ENCODE measurements at regions not wholly inside any gene's neighbourhood (a gene's known extent, or its start where the extent isn't known, plus 50 kb on each side); places are given as distances from the start of the nearest gene placed in this dataset.

- Histone ChIP-seq H3K9me3 (ENCODE audit: control insufficient read depth, low read depth, low read length) (no peaks in the 10 kb centered on the region), H3K27ac (ENCODE audit: low read length) (peak overlapping the region; percentile 48), H3K4me3 (ENCODE audit: low read length) (no peak overlapping the region), H3K27me3 (ENCODE audit: control insufficient read depth, insufficient read depth, low read length) (no peaks in the 10 kb centered on the region), H3K36me3 (ENCODE audit: control insufficient read depth, insufficient read depth, low read length) (no peaks in the 10 kb centered on the region), H3K4me1 (ENCODE audit: control insufficient read depth, insufficient read depth, low read length) (no peaks in the 10 kb centered on the region)
- peak; percentile 70 to 73 for DNase-seq
- 54% methylated on average over 3 of the region's 5 CpGs for WGBS (ENCODE audit: insufficient coverage, low lambda C conversion rate)
Measured at GRCh38 chr9:21591221-21592062, 109.3 kb upstream of the IFNE start.

GRCh38 chr9:21592063-21592338, 109.9 kb upstream of the IFNE start:
- Histone ChIP-seq H3K27ac (ENCODE audit: low read length) (peak overlapping the region; percentile 48), H3K36me3 (ENCODE audit: control insufficient read depth, insufficient read depth, low read length) (no peaks in the 10 kb centered on the region), H3K9me3 (ENCODE audit: control insufficient read depth, low read depth, low read length) (no peaks in the 10 kb centered on the region), H3K4me1 (ENCODE audit: control insufficient read depth, insufficient read depth, low read length) (no peaks in the 10 kb centered on the region), H3K27me3 (ENCODE audit: control insufficient read depth, insufficient read depth, low read length) (no peaks in the 10 kb centered on the region), H3K4me3 (ENCODE audit: low read length) (no peak overlapping the region)
- 100% methylated on average over 1 of the region's 3 CpGs for WGBS (ENCODE audit: insufficient coverage, low lambda C conversion rate)
- DNase-seq = no peak

GRCh38 chr9:21597284-21597683, 115.2 kb upstream of the IFNE start:
- DNase-seq = no peak
- Histone ChIP-seq H3K4me3 (ENCODE audit: low read length) (no peak overlapping the region), H3K4me1 (ENCODE audit: control insufficient read depth, insufficient read depth, low read length) (no peaks in the 10 kb centered on the region), H3K27ac (ENCODE audit: low read length) (no peak overlapping the region), H3K9me3 (ENCODE audit: control insufficient read depth, low read depth, low read length) (peaks cover 2% of the 10 kb centered on the region), H3K27me3 (ENCODE audit: control insufficient read depth, insufficient read depth, low read length) (no peaks in the 10 kb centered on the region), H3K36me3 (ENCODE audit: control insufficient read depth, insufficient read depth, low read length) (no peaks in the 10 kb centered on the region)
- 100% methylated on average over 1 of the region's 4 CpGs for WGBS (ENCODE audit: insufficient coverage, low lambda C conversion rate)

GRCh38 chr9:21598749-21599148, 116.6 kb upstream of the IFNE start:
- no peaks in the 10 kb centered on the region for H3K4me1 ChIP-seq (ENCODE audit: control insufficient read depth, insufficient read depth, low read length)
- 88% methylated on average over 1 of the region's 2 CpGs for WGBS (ENCODE audit: insufficient coverage, low lambda C conversion rate)

GRCh38 chr9:21605489-21605931, 123.4 kb upstream of the IFNE start:
- Histone ChIP-seq H3K27ac (ENCODE audit: low read length) (no peak overlapping the region), H3K4me3 (ENCODE audit: low read length) (no peak overlapping the region), H3K9me3 (ENCODE audit: control insufficient read depth, low read depth, low read length) (no peaks in the 10 kb centered on the region), H3K4me1 (ENCODE audit: control insufficient read depth, insufficient read depth, low read length) (no peaks in the 10 kb centered on the region), H3K27me3 (ENCODE audit: control insufficient read depth, insufficient read depth, low read length) (no peaks in the 10 kb centered on the region), H3K36me3 (ENCODE audit: control insufficient read depth, insufficient read depth, low read length) (no peaks in the 10 kb centered on the region)
- WGBS (ENCODE audit: insufficient coverage, low lambda C conversion rate) = no CpG with 5 or more reads among the region's 4 CpGs
- no peak for DNase-seq

More at GRCh38 chr9:21598749-21599148, 116.6 kb upstream of the IFNE start:
- DNase-seq = no peak
- Histone ChIP-seq H3K27ac (ENCODE audit: low read length) (no peak overlapping the region), H3K9me3 (ENCODE audit: control insufficient read depth, low read depth, low read length) (peaks cover 2% of the 10 kb centered on the region), H3K4me3 (ENCODE audit: low read length) (no peak overlapping the region), H3K36me3 (ENCODE audit: control insufficient read depth, insufficient read depth, low read length) (no peaks in the 10 kb centered on the region), H3K27me3 (ENCODE audit: control insufficient read depth, insufficient read depth, low read length) (no peaks in the 10 kb centered on the region)

- 67% methylated on average over 1 of the region's 2 CpGs for WGBS (ENCODE audit: insufficient coverage, low lambda C conversion rate)
- Histone ChIP-seq H3K36me3 (ENCODE audit: control insufficient read depth, insufficient read depth, low read length) (no peaks in the 10 kb centered on the region), H3K27me3 (ENCODE audit: control insufficient read depth, insufficient read depth, low read length) (no peaks in the 10 kb centered on the region), H3K4me1 (ENCODE audit: control insufficient read depth, insufficient read depth, low read length) (peaks cover 3% of the 10 kb centered on the region), H3K4me3 (ENCODE audit: low read length) (no peak overlapping the region), H3K9me3 (ENCODE audit: control insufficient read depth, low read depth, low read length) (no peaks in the 10 kb centered on the region), H3K27ac (ENCODE audit: low read length) (no peak overlapping the region)
- no peak for DNase-seq
Measured at GRCh38 chr9:21607576-21607975, 125.5 kb upstream of the IFNE start.

GRCh38 chr9:21608200-21608599, 126.1 kb upstream of the IFNE start:
- 100% methylated on average over 1 of the region's 5 CpGs for WGBS (ENCODE audit: insufficient coverage, low lambda C conversion rate)
- Histone ChIP-seq H3K4me3 (ENCODE audit: low read length) (no peak overlapping the region), H3K27ac (ENCODE audit: low read length) (no peak overlapping the region), H3K4me1 (ENCODE audit: control insufficient read depth, insufficient read depth, low read length) (peaks cover 3% of the 10 kb centered on the region), H3K27me3 (ENCODE audit: control insufficient read depth, insufficient read depth, low read length) (no peaks in the 10 kb centered on the region), H3K36me3 (ENCODE audit: control insufficient read depth, insufficient read depth, low read length) (no peaks in the 10 kb centered on the region), H3K9me3 (ENCODE audit: control insufficient read depth, low read depth, low read length) (no peaks in the 10 kb centered on the region)
- DNase-seq = no peak

GRCh38 chr9:21609506-21609905, 127.4 kb upstream of the IFNE start:
- no peak overlapping the region for H3K27ac ChIP-seq (ENCODE audit: low read length)
- H3K4me1 ChIP-seq (ENCODE audit: control insufficient read depth, insufficient read depth, low read length) = peaks cover 3% of the 10 kb centered on the region
- no peak overlapping the region for H3K4me3 ChIP-seq (ENCODE audit: low read length)
- H3K9me3 ChIP-seq (ENCODE audit: control insufficient read depth, low read depth, low read length) = no peaks in the 10 kb centered on the region
- no peaks in the 10 kb centered on the region for H3K36me3 ChIP-seq (ENCODE audit: control insufficient read depth, insufficient read depth, low read length)
- no peak for DNase-seq
- no CpG with 5 or more reads among the region's 1 CpG for WGBS (ENCODE audit: insufficient coverage, low lambda C conversion rate)
- no peaks in the 10 kb centered on the region for H3K27me3 ChIP-seq (ENCODE audit: control insufficient read depth, insufficient read depth, low read length)

GRCh38 chr9:21611891-21612290, 129.8 kb upstream of the IFNE start:
- DNase-seq = no peak
- no peak overlapping the region for H3K27ac ChIP-seq (ENCODE audit: low read length)
- no peaks in the 10 kb centered on the region for H3K36me3 ChIP-seq (ENCODE audit: control insufficient read depth, insufficient read depth, low read length)
- no peak overlapping the region for H3K4me3 ChIP-seq (ENCODE audit: low read length)
- no peaks in the 10 kb centered on the region for H3K27me3 ChIP-seq (ENCODE audit: control insufficient read depth, insufficient read depth, low read length)
- WGBS (ENCODE audit: insufficient coverage, low lambda C conversion rate) = no CpG with 5 or more reads among the region's 1 CpG
- H3K9me3 ChIP-seq (ENCODE audit: control insufficient read depth, low read depth, low read length) = no peaks in the 10 kb centered on the region
- H3K4me1 ChIP-seq (ENCODE audit: control insufficient read depth, insufficient read depth, low read length) = peaks cover 3% of the 10 kb centered on the region

GRCh38 chr9:21615018-21615417, 132.9 kb upstream of the IFNE start:
- DNase-seq = no peak
- H3K4me1 ChIP-seq (ENCODE audit: control insufficient read depth, insufficient read depth, low read length) = peaks cover 3% of the 10 kb centered on the region
- H3K27ac ChIP-seq (ENCODE audit: low read length) = no peak overlapping the region
- H3K36me3 ChIP-seq (ENCODE audit: control insufficient read depth, insufficient read depth, low read length) = no peaks in the 10 kb centered on the region
- H3K9me3 ChIP-seq (ENCODE audit: control insufficient read depth, low read depth, low read length) = no peaks in the 10 kb centered on the region
- no peak overlapping the region for H3K4me3 ChIP-seq (ENCODE audit: low read length)
- no peaks in the 10 kb centered on the region for H3K27me3 ChIP-seq (ENCODE audit: control insufficient read depth, insufficient read depth, low read length)
- no CpG with 5 or more reads among the region's 1 CpG for WGBS (ENCODE audit: insufficient coverage, low lambda C conversion rate)

GRCh38 chr9:21615446-21615845, 133.3 kb upstream of the IFNE start:
- H3K9me3 ChIP-seq (ENCODE audit: control insufficient read depth, low read depth, low read length) = no peaks in the 10 kb centered on the region
- no peak overlapping the region for H3K27ac ChIP-seq (ENCODE audit: low read length)
- H3K4me1 ChIP-seq (ENCODE audit: control insufficient read depth, insufficient read depth, low read length) = peaks cover 3% of the 10 kb centered on the region
- H3K36me3 ChIP-seq (ENCODE audit: control insufficient read depth, insufficient read depth, low read length) = no peaks in the 10 kb centered on the region
- no peak overlapping the region for H3K4me3 ChIP-seq (ENCODE audit: low read length)
- DNase-seq = no peak
- H3K27me3 ChIP-seq (ENCODE audit: control insufficient read depth, insufficient read depth, low read length) = no peaks in the 10 kb centered on the region
- WGBS (ENCODE audit: insufficient coverage, low lambda C conversion rate) = no CpG with 5 or more reads among the region's 4 CpGs
